ENCODE measurements at regions not wholly inside any gene's neighbourhood (a gene's known extent, or its start where the extent isn't known, plus 50 kb on each side); places are given as distances from the start of the nearest gene placed in this dataset.

GRCh38 chr6:167512696-167513375, 187.9 kb downstream of the TTLL2 start:
- TF ChIP-seq CTCF (IDR thresholded peaks at IDR 0.05) = no peak
- TF ChIP-seq EP300 (IDR thresholded peaks at IDR 0.05) = no peak
